Peyer's patch (tissue), 4 donors: ENCODE measurements at regions not wholly inside any gene's neighbourhood (a gene's known extent, or its start where the extent isn't known, plus 50 kb on each side); places are given as distances from the start of the nearest gene placed in this dataset.

Experiments
- CTCF ChIP-seq, 6 experiments: fragments of 450-650 bp in 4 of 6; fragments of 200-600 bp in 2 of 6; sonication (generic) in 1 of 6; IDR thresholded peaks; one replicate each; pipeline ENCODE4 v1.5.1; 2017 to 2019; ENCODE audit warnings: antibody characterized with exemption in 6 of 6, mild to moderate bottlenecking in 3 of 6, moderate library complexity in 1 of 6
- POLR2A ChIP-seq, 2 donors: fragments of 450-650 bp; IDR thresholded peaks; one replicate each; pipeline ENCODE4 v1.5.1; 2017; ENCODE audit warnings: antibody characterized with exemption in 2 of 2, mild to moderate bottlenecking in 2 of 2, moderate library complexity in 2 of 2

DNA sequence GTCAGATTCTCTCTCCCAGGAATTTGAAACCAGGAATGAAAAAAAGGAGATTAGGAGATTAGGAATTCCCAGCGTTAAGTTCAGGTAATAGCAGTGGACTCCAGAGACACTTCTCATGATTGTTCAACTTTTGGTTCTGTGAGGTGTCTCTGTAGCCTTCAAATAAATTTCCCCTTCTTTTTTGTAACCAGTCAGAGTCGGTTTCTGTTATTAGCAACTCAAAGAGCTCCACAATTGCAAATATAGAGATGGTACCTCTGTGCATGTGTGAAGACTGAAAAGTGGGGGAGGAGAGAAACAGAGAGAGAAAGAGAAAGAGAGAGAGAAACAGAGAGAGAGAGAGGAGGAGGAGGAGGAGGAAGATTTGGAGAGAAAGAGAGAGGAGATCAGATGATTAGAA lies 112.8 kb upstream of the STEAP1B start:
- no peak for TF ChIP-seq CTCF (IDR thresholded peaks at IDR 0.05)
- TF ChIP-seq POLR2A (IDR thresholded peaks at IDR 0.05), result no peak
